SK-N-SH (cell line): ENCODE measurements at regions not wholly inside any gene's neighbourhood (a gene's known extent, or its start where the extent isn't known, plus 50 kb on each side); places are given as distances from the start of the nearest gene placed in this dataset.

ENCODE experiments used
- CTCF ChIA-PET: fragments of 300-600, 350-600 bp; formaldehyde crosslinking; extraction: SDS; loops from one replicate; lab custom pipeline; 2021; lab: Yijun Ruan, JAX
- POLR2A ChIA-PET: fragments of 350-600 bp; sonication (Branson Sonifier 250); formaldehyde crosslinking; extraction: SDS; loops from one replicate; lab custom pipeline; 2020; ENCODE audit warnings: antibody characterized with exemption, inconsistent platforms; lab: Yijun Ruan, JAX
- DNase-seq: peaks from one replicate; pipeline ENCODE4 v3.0.0; 2012
- H2AFZ ChIP-seq: fragments of 200-600 bp; sonication (generic); 2 replicates; pipeline ENCODE4 v1.8.1; 2016; ENCODE audit warnings: antibody characterized with exemption, mild to moderate bottlenecking, low read depth
- H3F3A ChIP-seq: fragments of 200-600 bp; sonication (generic); replicated peaks from 2 replicates; pipeline ENCODE3; 2016; ENCODE audit warnings: antibody characterized with exemption, mild to moderate bottlenecking; ENCODE audit not compliant: insufficient read depth
- H3K27ac ChIP-seq, 2 experiments: fragments of 200-500 bp in 1 of 2; fragments of 200-600 bp in 1 of 2; sonication (Bioruptor generic) in 1 of 2; sonication (generic), shearing (Covaris generic) in 1 of 2; 2 replicates each; pipeline versions ENCODE4 v1.5.1 to v1.6.1; 2014 to 2016; ENCODE audit warnings: low read depth in 2 of 2, inconsistent platforms in 1 of 2, low read length in 1 of 2, mild to moderate bottlenecking in 1 of 2, mixed read lengths in 1 of 2
- H3K27me3 ChIP-seq: fragments of 200-600 bp; sonication (generic), shearing (Covaris generic); 2 replicates; pipeline ENCODE4 v1.6.1; 2016; ENCODE audit warnings: mixed run types; ENCODE audit not compliant: insufficient read depth
- H3K36me3 ChIP-seq, 2 experiments: fragments of 200-500 bp in 1 of 2; fragments of 200-600 bp in 1 of 2; sonication (Bioruptor generic) in 1 of 2; sonication (generic) in 1 of 2; replicated peaks in 1 of 2; 2 replicates each; pipeline versions ENCODE3 to v1.5.1; 2014 to 2016; ENCODE audit warnings: low read length in 1 of 2, mild to moderate bottlenecking in 1 of 2; ENCODE audit not compliant: insufficient read depth in 2 of 2, control insufficient read depth in 1 of 2
- H3K4me1 ChIP-seq, 2 experiments: fragments of 200-500 bp in 1 of 2; fragments of 200-600 bp in 1 of 2; sonication (Bioruptor generic) in 1 of 2; sonication (generic), shearing (Covaris generic) in 1 of 2; 2 replicates each; pipeline versions ENCODE4 v1.5.1 to v1.6.1; 2014 to 2016; ENCODE audit warnings: low read depth in 1 of 2, low read length in 1 of 2, mixed run types in 1 of 2; ENCODE audit not compliant: insufficient read depth in 2 of 2, control insufficient read depth in 1 of 2
- H3K4me2 ChIP-seq: fragments of 200-600 bp; sonication (generic), shearing (Covaris generic); 2 replicates; pipeline ENCODE4 v1.6.1; 2017; ENCODE audit warnings: mixed run types
- H3K4me3 ChIP-seq, 2 experiments: fragments of 200-500 bp in 1 of 2; fragments of 200-600 bp in 1 of 2; sonication (Bioruptor generic) in 1 of 2; sonication (generic), shearing (Covaris generic) in 1 of 2; 2 replicates each; pipeline versions ENCODE4 v1.5.1 to v1.8.1; 2014 to 2016; ENCODE audit warnings: low read depth in 2 of 2, inconsistent platforms in 1 of 2, low read length in 1 of 2, mild to moderate bottlenecking in 1 of 2, mixed read lengths in 1 of 2, moderate library complexity in 1 of 2
- H3K79me2 ChIP-seq: fragments of 200-600 bp; sonication (generic); 2 replicates; pipeline ENCODE4 v1.8.1; 2017; ENCODE audit warnings: mild to moderate bottlenecking; ENCODE audit not compliant: insufficient read depth
- H3K9ac ChIP-seq: fragments of 200-600 bp; sonication (generic); 2 replicates; pipeline ENCODE4 v1.6.1; 2017; ENCODE audit warnings: mixed run types
- H3K9me2 ChIP-seq: fragments of 200-600 bp; sonication (generic); 2 replicates; pipeline ENCODE4 v1.6.1; 2017; ENCODE audit warnings: mixed run types
- H3K9me3 ChIP-seq: fragments of 200-600 bp; sonication (generic); 2 replicates; pipeline ENCODE4 v1.6.1; 2017; ENCODE audit warnings: mixed run types, mild to moderate bottlenecking, moderate library complexity
- H4K20me1 ChIP-seq: fragments of 200-600 bp; sonication (generic); 2 replicates; pipeline ENCODE4 v1.6.1; 2017; ENCODE audit warnings: mild to moderate bottlenecking, mixed run types; ENCODE audit not compliant: insufficient read depth
- CHD2 ChIP-seq: fragments of 150-350 bp; IDR thresholded peaks from 2 replicates; pipeline ENCODE4 v1.6.1; 2018; ENCODE audit warnings: low read length; ENCODE audit not compliant: partially characterized antibody
- EZH2phosphoT487 ChIP-seq: fragments of 200-600 bp; sonication (generic); IDR thresholded peaks from 2 replicates; pipeline ENCODE4 v1.6.1; 2017; ENCODE audit warnings: low read depth, mixed run types, mild to moderate bottlenecking, antibody characterized with exemption, moderate library complexity, borderline replicate concordance
- MAX ChIP-seq: IDR thresholded peaks from 2 replicates; pipeline ENCODE4 v1.4.0; 2012; ENCODE audit warnings: low read depth
- MEF2A ChIP-seq: IDR thresholded peaks from 2 replicates; pipeline ENCODE4 v1.4.0; 2012; ENCODE audit warnings: low read depth, borderline replicate concordance
- MXI1 ChIP-seq: IDR thresholded peaks from 2 replicates; pipeline ENCODE4 v1.6.1; 2012; ENCODE audit warnings: mild to moderate bottlenecking, low read depth, low read length, improper control_type of control experiment
- NFIC ChIP-seq: IDR thresholded peaks from 2 replicates; pipeline ENCODE4 v1.4.0; 2012; ENCODE audit warnings: borderline replicate concordance
- RAD21 ChIP-seq: IDR thresholded peaks from 2 replicates; pipeline ENCODE4 v1.6.1; 2012; ENCODE audit warnings: mild to moderate bottlenecking, low read length
- RCOR1 ChIP-seq: fragments of 150-350 bp; IDR thresholded peaks from 2 replicates; pipeline ENCODE4 v1.6.1; 2017; ENCODE audit warnings: antibody characterized with exemption, low read length
- REST ChIP-seq: IDR thresholded peaks from 2 replicates; pipeline ENCODE4 v1.6.1; 2012; ENCODE audit warnings: mild to moderate bottlenecking, low read depth, low read length, moderate library complexity
- SIN3A ChIP-seq: IDR thresholded peaks from 2 replicates; pipeline ENCODE4 v1.6.1; 2012; ENCODE audit warnings: low read depth, mild to moderate bottlenecking, low read length, moderate library complexity, borderline replicate concordance
- SMC3 ChIP-seq: IDR thresholded peaks from 2 replicates; pipeline ENCODE4 v1.6.1; 2012; ENCODE audit warnings: low read depth, low read length, improper control_type of control experiment
- TEAD4 ChIP-seq: IDR thresholded peaks from 2 replicates; pipeline ENCODE4 v1.4.0; 2012; ENCODE audit warnings: mild to moderate bottlenecking, borderline replicate concordance; ENCODE audit not compliant: insufficient read depth
- USF1 ChIP-seq: IDR thresholded peaks from 2 replicates; pipeline ENCODE4 v1.4.0; 2012; ENCODE audit warnings: low read depth, borderline replicate concordance
- TF ChIP-seq, protein P1 (sequence below): fragments of 200-600 bp; sonication (generic); IDR thresholded peaks from 2 replicates; pipeline ENCODE4 v1.6.1; 2017; ENCODE audit warnings: antibody characterized with exemption, mild to moderate bottlenecking, moderate library complexity
- TF ChIP-seq, protein P2 (sequence below): IDR thresholded peaks from 2 replicates; pipeline ENCODE4 v1.4.0; 2012; ENCODE audit warnings: low read depth, borderline replicate concordance

DNA sequence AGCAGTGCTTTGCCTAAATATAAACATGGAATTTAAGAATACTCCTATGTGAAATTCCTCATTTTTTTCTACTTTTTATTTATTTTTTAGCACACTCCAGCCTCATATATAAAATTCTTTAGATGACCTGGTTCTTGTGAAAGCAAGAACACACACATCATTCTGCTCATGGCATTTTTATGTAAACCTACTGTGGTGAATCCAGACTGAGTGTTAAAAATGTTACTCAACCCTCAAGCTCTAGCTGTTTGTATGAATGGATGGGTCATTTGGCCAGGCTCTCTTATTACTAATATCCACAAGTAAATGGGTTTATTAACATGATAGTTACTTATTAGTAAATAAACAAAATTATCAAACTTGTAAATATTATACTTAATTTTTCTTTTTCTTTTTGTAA is 551.7 kb upstream of the LRRN3 start:
- no peaks in the 10 kb centered on the region for H3K27me3 ChIP-seq
- no peak overlapping the region for H3K4me3 ChIP-seq
- no peaks in the 10 kb centered on the region for H3K79me2 ChIP-seq
- no peaks in the 10 kb centered on the region for H3K9me3 ChIP-seq
- POLR2A ChIA-PET, result no interaction called here
- H3K4me1 ChIP-seq, result peaks cover 7 to 17% of the 10 kb centered on the region in 2 experiments; a peak in 3 of 4 replicates
- no peaks in the 10 kb centered on the region for H3K9me2 ChIP-seq
- H3K4me2 ChIP-seq, result no peak overlapping the region
- no peaks in the 10 kb centered on the region for H4K20me1 ChIP-seq
- DNase-seq, result no peak
- no peak for TF ChIP-seq RAD21
- TF ChIP-seq CHD2, result no peak
- TF ChIP-seq, protein P1, sequence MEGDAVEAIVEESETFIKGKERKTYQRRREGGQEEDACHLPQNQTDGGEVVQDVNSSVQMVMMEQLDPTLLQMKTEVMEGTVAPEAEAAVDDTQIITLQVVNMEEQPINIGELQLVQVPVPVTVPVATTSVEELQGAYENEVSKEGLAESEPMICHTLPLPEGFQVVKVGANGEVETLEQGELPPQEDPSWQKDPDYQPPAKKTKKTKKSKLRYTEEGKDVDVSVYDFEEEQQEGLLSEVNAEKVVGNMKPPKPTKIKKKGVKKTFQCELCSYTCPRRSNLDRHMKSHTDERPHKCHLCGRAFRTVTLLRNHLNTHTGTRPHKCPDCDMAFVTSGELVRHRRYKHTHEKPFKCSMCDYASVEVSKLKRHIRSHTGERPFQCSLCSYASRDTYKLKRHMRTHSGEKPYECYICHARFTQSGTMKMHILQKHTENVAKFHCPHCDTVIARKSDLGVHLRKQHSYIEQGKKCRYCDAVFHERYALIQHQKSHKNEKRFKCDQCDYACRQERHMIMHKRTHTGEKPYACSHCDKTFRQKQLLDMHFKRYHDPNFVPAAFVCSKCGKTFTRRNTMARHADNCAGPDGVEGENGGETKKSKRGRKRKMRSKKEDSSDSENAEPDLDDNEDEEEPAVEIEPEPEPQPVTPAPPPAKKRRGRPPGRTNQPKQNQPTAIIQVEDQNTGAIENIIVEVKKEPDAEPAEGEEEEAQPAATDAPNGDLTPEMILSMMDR, result no peak
- TF ChIP-seq SIN3A, result no peak
- TF ChIP-seq EZH2phosphoT487, result no peak
- TF ChIP-seq TEAD4, result no peak
- no peak for TF ChIP-seq MEF2A
- TF ChIP-seq RCOR1, result no peak
- TF ChIP-seq, protein P2, sequence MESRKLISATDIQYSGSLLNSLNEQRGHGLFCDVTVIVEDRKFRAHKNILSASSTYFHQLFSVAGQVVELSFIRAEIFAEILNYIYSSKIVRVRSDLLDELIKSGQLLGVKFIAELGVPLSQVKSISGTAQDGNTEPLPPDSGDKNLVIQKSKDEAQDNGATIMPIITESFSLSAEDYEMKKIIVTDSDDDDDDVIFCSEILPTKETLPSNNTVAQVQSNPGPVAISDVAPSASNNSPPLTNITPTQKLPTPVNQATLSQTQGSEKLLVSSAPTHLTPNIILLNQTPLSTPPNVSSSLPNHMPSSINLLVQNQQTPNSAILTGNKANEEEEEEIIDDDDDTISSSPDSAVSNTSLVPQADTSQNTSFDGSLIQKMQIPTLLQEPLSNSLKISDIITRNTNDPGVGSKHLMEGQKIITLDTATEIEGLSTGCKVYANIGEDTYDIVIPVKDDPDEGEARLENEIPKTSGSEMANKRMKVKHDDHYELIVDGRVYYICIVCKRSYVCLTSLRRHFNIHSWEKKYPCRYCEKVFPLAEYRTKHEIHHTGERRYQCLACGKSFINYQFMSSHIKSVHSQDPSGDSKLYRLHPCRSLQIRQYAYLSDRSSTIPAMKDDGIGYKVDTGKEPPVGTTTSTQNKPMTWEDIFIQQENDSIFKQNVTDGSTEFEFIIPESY, result no peak
- TF ChIP-seq REST, result no peak
- no peak for TF ChIP-seq MXI1
- no peak for TF ChIP-seq NFIC
- no peak for TF ChIP-seq USF1
- TF ChIP-seq SMC3, result no peak
- TF ChIP-seq MAX, result no peak
- TF ChIP-seq, all 33 proteins: peak for 0
- no peak overlapping the region for H3K27ac ChIP-seq
- CTCF ChIA-PET, result no interaction called here
- H3K36me3 ChIP-seq, result no peaks in the 10 kb centered on the region
- H2AFZ ChIP-seq, result no peak overlapping the region
- no peak overlapping the region for H3K9ac ChIP-seq
- H3F3A ChIP-seq, result no peaks in the 10 kb centered on the region
